CD4-positive, alpha-beta T cell treated with Interleukin-1 beta for 1 hour (primary cell): ENCODE measurements at regions not wholly inside any gene's neighbourhood (a gene's known extent, or its start where the extent isn't known, plus 50 kb on each side); places are given as distances from the start of the nearest gene placed in this dataset.
"Not testable (repeated sequence)": the region's sequence is repeated elsewhere in the genome, so short reads cannot be mapped to it uniquely, and the experiment has no call there.

Experiments used
- DNase-seq, 2 donors: peaks; one replicate each; pipeline ENCODE4 v3.0.0-alpha.2; 2020 to 2022

GRCh38 chr13:26484196-26484595 is 73.3 kb upstream of the WASF3 start:
- DNase-seq = no peak

- no peak for DNase-seq
Observed at GRCh38 chr13:26485288-26485687, 72.2 kb upstream of the WASF3 start.

GRCh38 chr13:26485786-26486185 is 71.7 kb upstream of the WASF3 start:
- no peak for DNase-seq

- no peak for DNase-seq
Observed at GRCh38 chr13:26486550-26486949, 70.9 kb upstream of the WASF3 start.

GRCh38 chr13:26487781-26488180 is 69.7 kb upstream of the WASF3 start:
- DNase-seq = no peak

- DNase-seq = no peak
Observed at GRCh38 chr13:26488236-26489003, 69.1 kb upstream of the WASF3 start.

GRCh38 chr13:26492301-26492700 is 65.2 kb upstream of the WASF3 start:
- DNase-seq = not testable (repeated sequence)

GRCh38 chr13:26494571-26495195 is 62.8 kb upstream of the WASF3 start:
- DNase-seq = no peak

GRCh38 chr13:26495750-26496149 is 61.7 kb upstream of the WASF3 start:
- no peak for DNase-seq

GRCh38 chr13:26497968-26498511 is 59.4 kb upstream of the WASF3 start:
- DNase-seq = no peak

- DNase-seq = no peak
Observed at GRCh38 chr13:26498656-26499601, 58.6 kb upstream of the WASF3 start.

- DNase-seq = no peak
Observed at GRCh38 chr13:26500618-26501320, 56.7 kb upstream of the WASF3 start.

GRCh38 chr13:26501641-26502040 is 55.8 kb upstream of the WASF3 start:
- no peak for DNase-seq

GRCh38 chr13:26502826-26503225 is 54.7 kb upstream of the WASF3 start:
- no peak for DNase-seq

GRCh38 chr13:26503826-26504594 is 53.5 kb upstream of the WASF3 start:
- DNase-seq = no peak
